ENCODE measurements at regions not wholly inside any gene's neighbourhood (a gene's known extent, or its start where the extent isn't known, plus 50 kb on each side); places are given as distances from the start of the nearest gene placed in this dataset.
A peak's percentile ranks its signal among the peaks of the same experiment; 100 is the strongest.
"Not testable (repeated sequence)": the region's sequence is repeated elsewhere in the genome, so short reads cannot be mapped to it uniquely, and the experiment has no call there.

DNA sequence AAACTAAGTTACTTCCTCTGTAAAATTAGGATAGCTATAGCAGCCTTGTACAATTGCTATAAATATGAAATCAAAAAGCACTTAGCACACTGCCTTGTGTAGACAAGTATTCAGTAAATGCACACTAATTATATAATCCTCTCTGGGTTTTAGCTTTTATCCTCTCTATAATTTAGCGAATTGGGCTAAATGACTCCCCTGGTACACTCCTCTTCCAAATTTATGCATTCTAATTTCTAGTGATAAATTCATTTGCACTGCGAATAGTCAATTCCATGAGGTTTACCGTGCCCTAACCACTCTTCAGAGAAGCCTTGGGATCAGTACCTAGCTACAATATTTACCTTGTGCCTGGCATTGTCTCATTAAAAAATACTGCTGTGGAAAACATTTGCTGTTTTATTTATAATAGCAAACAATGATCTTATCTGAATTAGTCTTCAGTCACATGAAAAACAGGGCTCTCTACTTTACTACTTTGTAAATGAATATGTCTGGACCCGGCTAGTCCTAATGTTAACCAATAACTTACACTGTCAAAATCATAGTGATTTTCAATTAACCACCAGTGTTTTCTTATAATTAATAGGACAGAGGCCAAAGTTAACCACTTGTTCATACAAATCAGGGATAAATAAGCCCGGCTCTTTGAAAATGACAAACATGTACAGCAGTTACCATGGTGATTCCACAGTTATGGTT is 577.9 kb downstream of the IPMK start:
- no peaks in the 10 kb centered on the region for H3K36me3 Mint-ChIP-seq
- no peaks in the 10 kb centered on the region for H3K27me3 Mint-ChIP-seq
- H3K4me1 Mint-ChIP-seq = no peaks in the 10 kb centered on the region
- DNase-seq (no peak), ATAC-seq (replicated peaks) (no peak)
- no peaks in the 10 kb centered on the region for H3K9me3 Mint-ChIP-seq
- H3K4me3 Mint-ChIP-seq = no peak overlapping the region
- no peak overlapping the region for H3K27ac Mint-ChIP-seq

DNA sequence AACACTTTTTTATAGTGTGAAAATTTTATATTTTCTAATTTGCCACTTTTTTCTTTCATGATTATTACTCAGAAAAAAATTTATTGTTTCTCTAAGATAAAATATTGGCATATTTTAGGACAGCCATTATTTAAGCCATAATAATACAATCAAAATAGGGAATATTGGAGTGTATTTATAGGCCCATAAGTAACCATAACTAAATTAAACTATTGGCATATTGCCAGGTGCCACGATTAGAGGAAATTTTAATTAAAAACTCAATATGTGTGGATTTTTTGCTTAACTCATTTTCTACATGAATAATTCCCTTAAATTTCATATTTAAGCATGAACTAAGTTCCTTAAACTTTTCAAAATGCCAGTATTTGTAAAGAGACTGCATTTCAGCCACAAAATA is 587.8 kb downstream of the IPMK start:
- no peaks in the 10 kb centered on the region for H3K27me3 Mint-ChIP-seq
- no peak for DNase-seq
- no peak for ATAC-seq (replicated peaks)

DNA sequence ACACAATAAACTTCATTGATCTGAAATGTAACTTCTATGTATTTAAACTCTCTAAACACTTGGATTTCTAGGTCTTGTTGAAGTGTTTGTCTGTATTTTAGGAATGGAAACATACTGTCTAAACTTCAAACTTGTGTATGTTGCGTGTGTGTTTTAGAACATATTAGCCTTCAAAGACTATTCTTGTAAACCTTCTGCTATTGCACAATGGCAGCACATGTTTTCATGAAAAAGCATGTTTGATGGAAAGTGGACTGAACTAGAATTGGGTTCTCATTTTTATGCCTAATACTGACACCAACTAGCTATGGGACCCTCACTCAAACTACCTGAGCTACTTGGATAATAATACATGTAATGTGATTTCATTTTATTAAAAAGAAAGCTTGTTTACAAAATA is 592.6 kb downstream of the IPMK start:
- no peaks in the 10 kb centered on the region for H3K36me3 Mint-ChIP-seq
- H3K4me1 Mint-ChIP-seq = no peaks in the 10 kb centered on the region
- no peak overlapping the region for H3K27ac Mint-ChIP-seq
- H3K9me3 Mint-ChIP-seq = peaks cover 2 to 3% of the 10 kb centered on the region in 2 donors
- ATAC-seq (replicated peaks) (no peak), DNase-seq (no peak)
- H3K27me3 Mint-ChIP-seq = no peaks in the 10 kb centered on the region
- no peak overlapping the region for H3K4me3 Mint-ChIP-seq

More for the DNA sequence above, 587.8 kb downstream of the IPMK start:
- no peaks in the 10 kb centered on the region for H3K4me1 Mint-ChIP-seq
- no peaks in the 10 kb centered on the region for H3K36me3 Mint-ChIP-seq
- H3K27ac Mint-ChIP-seq = no peak overlapping the region
- H3K9me3 Mint-ChIP-seq = peaks cover 0 to 3% of the 10 kb centered on the region in 2 donors
- no peak overlapping the region for H3K4me3 Mint-ChIP-seq

DNA sequence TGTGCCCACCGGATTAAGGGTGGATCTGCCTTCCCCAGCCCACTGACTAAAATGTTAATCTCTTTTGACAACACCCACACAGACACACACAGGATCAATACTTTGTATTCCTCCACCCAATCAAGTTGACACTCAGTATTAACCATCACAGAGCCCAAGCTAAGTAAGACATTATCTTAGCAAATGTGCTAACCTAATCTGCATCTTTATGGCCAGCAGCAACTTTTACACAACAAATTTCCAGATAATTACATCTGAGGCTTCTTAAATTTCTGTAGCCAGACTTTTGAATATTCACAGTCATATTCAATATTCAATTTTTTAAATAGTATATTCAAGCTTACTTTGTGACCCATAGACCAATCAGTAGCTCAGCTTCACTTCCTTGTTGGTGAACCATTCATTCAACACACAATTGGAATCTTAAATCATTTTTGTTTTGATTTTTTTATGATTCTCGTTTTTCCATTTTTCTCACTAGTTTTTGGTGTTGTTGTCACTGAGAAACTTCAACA is 594.2 kb downstream of the IPMK start:
- Mint-ChIP-seq H3K27me3 (no peaks in the 10 kb centered on the region), H3K4me1 (no peaks in the 10 kb centered on the region), H3K4me3 (no peak overlapping the region), H3K9me3 (peaks cover 1 to 3% of the 10 kb centered on the region in 2 donors), H3K36me3 (no peaks in the 10 kb centered on the region), H3K27ac (no peak overlapping the region)
- DNase-seq (no peak), ATAC-seq (replicated peaks) (no peak)

DNA sequence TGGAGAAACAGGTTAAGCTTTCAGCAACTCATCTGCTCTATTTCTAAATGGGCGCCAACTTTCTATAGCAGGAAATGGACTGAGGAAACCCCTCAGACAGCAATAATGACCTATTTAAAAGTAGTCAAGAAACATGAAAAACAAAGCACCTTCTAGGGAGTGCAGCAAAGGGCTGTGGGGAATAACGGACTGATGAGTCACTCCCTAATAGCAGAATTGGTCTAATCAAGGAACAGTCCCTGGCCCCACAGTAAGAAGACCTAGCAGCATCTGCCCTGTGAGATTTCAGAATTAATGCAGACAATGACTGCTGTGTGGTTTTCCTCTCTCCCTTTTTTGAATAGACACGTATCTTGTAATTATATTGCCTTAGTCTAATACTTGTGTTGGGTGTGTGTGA is 602.9 kb downstream of the IPMK start:
- H3K27ac Mint-ChIP-seq = no peak overlapping the region
- H3K36me3 Mint-ChIP-seq = no peaks in the 10 kb centered on the region
- H3K9me3 Mint-ChIP-seq = no peaks in the 10 kb centered on the region
- DNase-seq = no peak
- no peak overlapping the region for H3K4me3 Mint-ChIP-seq
- ATAC-seq (replicated peaks) = no peak
- H3K27me3 Mint-ChIP-seq = no peaks in the 10 kb centered on the region
- H3K4me1 Mint-ChIP-seq = no peaks in the 10 kb centered on the region

DNA sequence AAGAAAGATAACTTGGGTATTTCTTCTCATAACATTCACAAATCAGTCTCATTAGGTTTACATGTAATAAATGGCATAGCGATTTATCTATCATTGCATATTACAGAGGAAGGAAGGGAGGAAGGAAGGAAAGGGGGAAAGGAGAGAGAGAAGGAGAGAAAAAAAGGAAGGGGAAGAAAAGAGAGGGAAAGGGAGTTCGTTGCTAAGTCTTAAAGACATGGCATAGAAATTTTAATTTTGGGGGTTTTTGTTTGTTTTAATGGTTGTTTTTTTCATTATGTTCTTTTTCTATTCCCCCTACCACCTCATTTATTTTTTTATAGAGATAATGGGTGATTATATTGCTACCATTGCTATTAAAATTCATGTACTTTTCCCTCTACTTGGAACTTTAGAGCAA is 604.3 kb downstream of the IPMK start:
- no peak overlapping the region for H3K4me3 Mint-ChIP-seq
- no peaks in the 10 kb centered on the region for H3K36me3 Mint-ChIP-seq
- no peaks in the 10 kb centered on the region for H3K4me1 Mint-ChIP-seq
- DNase-seq (no peak), ATAC-seq (replicated peaks) (no peak)
- no peak overlapping the region for H3K27ac Mint-ChIP-seq
- no peaks in the 10 kb centered on the region for H3K27me3 Mint-ChIP-seq
- H3K9me3 Mint-ChIP-seq = no peaks in the 10 kb centered on the region

DNA sequence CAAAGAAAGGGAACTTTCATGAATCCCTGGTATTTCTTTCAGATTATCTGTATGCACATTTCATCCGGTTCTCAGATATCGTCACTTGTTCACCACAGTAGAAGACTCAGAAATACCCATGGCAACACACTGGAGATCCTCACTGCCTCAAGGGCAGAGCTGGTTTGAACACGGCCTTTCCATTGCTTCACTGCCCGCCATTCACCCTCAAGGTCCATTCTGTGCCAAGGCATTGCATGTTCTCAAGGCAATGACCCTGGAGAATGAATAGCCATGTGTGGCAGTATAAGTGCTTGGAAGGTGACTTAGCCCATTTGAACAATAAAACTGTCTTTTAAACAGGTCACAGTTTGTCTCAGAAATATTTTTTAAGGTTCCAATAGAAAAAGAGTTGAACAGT is 606.5 kb downstream of the IPMK start:
- no peaks in the 10 kb centered on the region for H3K36me3 Mint-ChIP-seq
- DNase-seq = no peak
- no peaks in the 10 kb centered on the region for H3K27me3 Mint-ChIP-seq
- no peak for ATAC-seq (replicated peaks)
- no peaks in the 10 kb centered on the region for H3K4me1 Mint-ChIP-seq
- H3K27ac Mint-ChIP-seq = no peak overlapping the region
- H3K4me3 Mint-ChIP-seq = no peak overlapping the region
- H3K9me3 Mint-ChIP-seq = no peaks in the 10 kb centered on the region

DNA sequence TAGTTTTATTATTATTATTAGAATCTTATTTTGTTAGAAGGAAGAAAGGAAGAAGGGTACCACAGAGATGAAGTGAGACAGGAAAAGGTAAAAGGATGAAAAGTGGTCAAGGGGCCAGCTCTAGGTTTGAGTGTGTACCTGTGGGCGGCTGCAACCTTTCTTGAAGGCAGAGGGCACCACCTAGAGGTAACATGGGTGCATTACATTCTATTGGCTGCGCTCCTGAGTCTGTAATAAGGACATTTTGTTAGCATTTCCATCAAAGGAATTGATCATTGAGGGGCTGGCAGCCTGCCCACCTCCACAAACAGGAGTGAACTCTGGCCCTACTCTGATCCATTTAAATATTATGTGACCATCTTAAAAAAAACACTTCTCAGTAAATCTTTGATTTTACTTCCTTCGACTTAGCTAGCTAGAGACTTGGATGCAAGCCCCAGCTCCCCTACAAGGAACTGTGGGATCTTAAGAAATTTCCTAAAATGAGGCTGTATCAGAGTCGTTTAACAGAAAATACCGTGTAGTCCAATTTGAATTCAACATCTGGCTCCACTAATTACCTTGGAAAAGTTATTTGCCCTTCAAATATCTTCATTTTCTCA is 610.4 kb downstream of the IPMK start:
- ATAC-seq (replicated peaks) (peak; percentile 79 to 83), DNase-seq (peak; percentile 25)
- H3K36me3 Mint-ChIP-seq = no peaks in the 10 kb centered on the region
- H3K27ac Mint-ChIP-seq = no peak overlapping the region
- H3K4me1 Mint-ChIP-seq = no peaks in the 10 kb centered on the region
- no peaks in the 10 kb centered on the region for H3K27me3 Mint-ChIP-seq
- no peaks in the 10 kb centered on the region for H3K9me3 Mint-ChIP-seq
- no peak overlapping the region for H3K4me3 Mint-ChIP-seq

DNA sequence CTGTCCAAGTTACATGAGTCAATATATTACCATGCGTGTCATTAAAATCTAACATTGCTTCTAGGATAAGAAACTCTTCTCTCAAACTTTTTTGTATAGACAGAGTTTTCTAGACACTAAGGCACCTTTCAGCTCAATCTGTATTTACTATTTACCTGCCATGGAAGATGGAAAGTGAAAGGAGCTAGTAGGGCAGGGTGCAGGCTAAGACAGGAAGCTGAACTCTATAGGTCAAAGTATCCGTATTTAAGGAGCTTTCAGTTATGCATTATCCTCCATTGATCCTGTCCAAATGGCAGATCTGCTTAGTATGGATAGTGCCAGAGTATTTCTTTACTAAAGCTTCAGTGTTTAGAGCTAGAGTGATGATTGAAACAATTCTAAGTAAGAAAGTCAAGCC is 612.8 kb downstream of the IPMK start:
- Mint-ChIP-seq H3K4me1 (no peaks in the 10 kb centered on the region), H3K27ac (no peak overlapping the region), H3K9me3 (no peaks in the 10 kb centered on the region), H3K4me3 (no peak overlapping the region), H3K27me3 (no peaks in the 10 kb centered on the region), H3K36me3 (no peaks in the 10 kb centered on the region)
- ATAC-seq (replicated peaks) = no peak
- DNase-seq = no peak

DNA sequence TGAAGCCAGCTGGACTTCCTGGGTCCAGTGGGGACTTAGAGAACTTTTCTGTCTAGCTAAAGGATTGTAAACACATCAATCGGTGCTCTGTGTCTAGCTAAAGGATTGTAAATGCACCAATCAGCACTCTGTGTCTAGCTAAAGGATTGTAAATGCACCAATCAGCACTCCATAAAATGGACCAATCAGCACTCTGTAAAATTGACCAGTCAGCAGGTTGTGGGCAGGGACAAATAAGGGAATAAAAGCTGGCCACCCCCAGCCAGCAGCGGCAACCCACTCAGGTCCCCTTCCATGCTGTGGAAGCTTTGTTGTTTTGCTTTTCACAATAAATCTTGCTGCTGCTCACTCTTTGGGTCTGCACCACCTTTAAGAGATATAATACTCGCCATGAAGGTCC is 622.6 kb downstream of the IPMK start:
- not testable (repeated sequence) for H3K36me3 Mint-ChIP-seq; ATAC-seq (replicated peaks); H3K4me1 Mint-ChIP-seq; DNase-seq; H3K9me3 Mint-ChIP-seq; H3K4me3 Mint-ChIP-seq; H3K27ac Mint-ChIP-seq; H3K27me3 Mint-ChIP-seq

DNA sequence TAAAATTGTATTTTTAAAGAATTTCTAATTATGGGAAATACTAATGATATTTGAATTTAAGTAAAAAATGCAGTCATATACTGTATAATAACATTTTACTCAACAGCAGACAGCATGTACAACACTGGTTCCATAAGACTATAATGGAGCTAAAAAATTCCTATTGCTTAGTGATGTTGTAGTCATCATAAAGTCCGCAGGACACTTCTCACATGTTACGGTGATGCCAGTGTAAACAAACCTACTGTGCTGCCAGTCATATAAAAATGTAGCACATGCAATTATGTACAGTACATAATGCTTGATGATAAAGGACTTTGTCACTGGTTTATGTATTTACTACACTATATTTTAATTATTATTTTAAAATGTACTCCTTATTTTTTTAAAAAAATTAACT is 629.3 kb downstream of the IPMK start:
- Mint-ChIP-seq H3K4me1 (no peaks in the 10 kb centered on the region), H3K9me3 (no peaks in the 10 kb centered on the region), H3K27me3 (no peaks in the 10 kb centered on the region), H3K4me3 (no peak overlapping the region), H3K36me3 (no peaks in the 10 kb centered on the region), H3K27ac (no peak overlapping the region)
- DNase-seq = no peak
- no peak for ATAC-seq (replicated peaks)

DNA sequence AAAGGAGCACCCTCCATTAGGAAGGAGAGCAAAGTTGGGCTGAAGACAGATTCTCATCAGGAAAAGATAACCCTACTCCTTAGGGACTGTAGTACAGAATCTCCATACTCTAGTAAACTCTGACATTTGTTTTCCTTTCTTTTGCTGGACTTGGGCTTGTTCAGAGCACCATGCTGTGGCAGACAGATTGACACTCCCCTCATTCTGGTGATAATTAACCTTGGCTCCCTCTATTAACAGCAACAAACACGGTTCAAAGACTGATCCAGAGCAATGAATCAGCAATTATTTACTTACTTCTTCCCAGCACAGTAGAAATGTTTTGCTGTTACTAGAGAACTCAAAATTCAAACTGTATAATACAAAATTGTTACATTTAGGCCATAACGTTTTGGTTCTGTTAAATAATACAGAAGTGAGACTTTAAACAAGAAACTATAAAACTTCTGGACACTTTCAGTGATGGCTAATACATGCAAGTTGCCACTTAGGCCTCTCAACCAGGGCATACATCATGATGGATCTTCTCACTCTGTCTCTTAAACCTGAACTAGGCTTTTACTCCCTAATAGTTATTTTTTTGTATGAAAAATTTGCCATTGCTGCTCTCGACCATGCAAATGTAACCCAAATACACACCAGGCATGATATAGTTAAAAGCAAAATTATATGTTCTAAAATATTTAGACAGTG is 639.0 kb downstream of the IPMK start:
- no peaks in the 10 kb centered on the region for H3K4me1 Mint-ChIP-seq
- H3K36me3 Mint-ChIP-seq = no peaks in the 10 kb centered on the region
- ATAC-seq (replicated peaks) (peak in 1 of 2 donors; percentile 4), DNase-seq (no peak)
- H3K4me3 Mint-ChIP-seq = no peak overlapping the region
- no peak overlapping the region for H3K27ac Mint-ChIP-seq
- H3K9me3 Mint-ChIP-seq = no peaks in the 10 kb centered on the region
- no peaks in the 10 kb centered on the region for H3K27me3 Mint-ChIP-seq

DNA sequence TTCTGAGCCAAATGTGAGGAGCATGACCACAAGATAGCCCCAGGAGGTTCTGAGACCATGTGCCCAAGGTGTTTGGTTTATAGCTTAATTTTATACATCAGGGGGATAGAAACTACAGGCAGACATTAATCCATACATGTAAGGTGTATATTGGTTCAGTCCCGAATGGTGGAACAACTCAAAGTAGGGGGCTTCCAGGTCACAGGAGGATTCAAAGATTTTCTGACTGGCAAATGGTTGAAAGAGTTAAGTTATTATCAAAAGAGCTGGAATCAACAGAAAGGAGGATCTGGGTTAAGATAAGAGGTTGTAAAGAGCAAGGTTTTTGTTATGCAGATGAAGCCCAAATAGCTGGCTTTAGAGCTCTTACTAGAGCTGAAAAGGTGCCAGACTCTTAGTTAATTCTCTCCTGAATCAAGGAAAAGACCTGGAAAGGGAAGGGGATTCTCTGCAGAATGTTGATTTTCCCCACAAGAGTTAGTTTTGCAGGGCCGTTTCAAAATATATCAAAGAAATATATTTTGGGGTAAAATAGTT is 640.0 kb downstream of the IPMK start:
- no peak overlapping the region for H3K4me3 Mint-ChIP-seq

DNA sequence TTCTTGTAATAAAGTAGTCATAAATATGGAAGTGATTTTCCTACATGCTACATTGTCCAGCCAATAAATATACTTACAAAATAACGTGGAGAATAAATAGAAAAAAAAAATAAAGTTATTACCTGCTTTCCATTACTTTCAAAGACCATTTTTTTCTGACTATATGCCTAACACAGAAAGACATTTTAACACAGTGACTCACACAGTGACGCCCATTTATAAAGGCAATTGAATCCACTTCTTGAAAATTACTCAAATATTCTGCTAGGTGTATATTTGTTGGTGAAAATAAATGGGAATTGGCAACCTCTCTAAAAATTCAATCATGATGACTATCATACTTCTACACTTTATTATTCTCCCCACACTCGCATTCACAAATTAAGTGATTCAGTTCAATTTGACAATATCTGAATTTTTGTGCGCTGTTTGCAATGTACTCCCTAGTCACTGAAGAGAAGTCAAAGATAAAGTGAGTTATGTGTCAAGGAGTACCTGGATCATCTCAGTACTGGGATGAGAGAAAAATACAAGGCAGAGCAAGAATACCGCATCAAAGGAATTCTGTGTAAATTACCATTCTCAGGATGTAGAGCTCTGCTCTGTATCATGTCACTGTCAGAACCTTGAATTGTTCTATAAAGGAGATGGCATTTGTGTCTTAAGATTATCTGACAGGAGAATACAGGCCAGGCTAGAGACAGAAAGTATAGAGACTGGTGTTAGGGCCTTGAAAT is 642.7 kb downstream of the IPMK start:
- Mint-ChIP-seq H3K27ac (no peak overlapping the region), H3K36me3 (no peaks in the 10 kb centered on the region), H3K27me3 (no peaks in the 10 kb centered on the region), H3K9me3 (no peaks in the 10 kb centered on the region), H3K4me3 (no peak overlapping the region), H3K4me1 (no peaks in the 10 kb centered on the region)
- no peak for DNase-seq
- no peak for ATAC-seq (replicated peaks)

More for the DNA sequence above, 640.0 kb downstream of the IPMK start:
- DNase-seq = no peak
- no peaks in the 10 kb centered on the region for H3K4me1 Mint-ChIP-seq
- H3K27me3 Mint-ChIP-seq = no peaks in the 10 kb centered on the region
- H3K9me3 Mint-ChIP-seq = no peaks in the 10 kb centered on the region
- no peak for ATAC-seq (replicated peaks)
- no peak overlapping the region for H3K27ac Mint-ChIP-seq
- no peaks in the 10 kb centered on the region for H3K36me3 Mint-ChIP-seq
